GM19351 (cell line): ENCODE measurements at regions not wholly inside any gene's neighbourhood (a gene's known extent, or its start where the extent isn't known, plus 50 kb on each side); places are given as distances from the start of the nearest gene placed in this dataset.
A peak's percentile ranks its signal among the peaks of the same experiment; 100 is the strongest.
"Not testable (repeated sequence)": the region's sequence is repeated elsewhere in the genome, so short reads cannot be mapped to it uniquely, and the experiment has no call there.

Experiments
- ATAC-seq: cut with Tn5 transposase; IDR thresholded peaks from one replicate; pipeline ENCODE4 v1.9.1; 2021; ENCODE audit warnings: mild to moderate bottlenecking, moderate library complexity; ENCODE audit not compliant: unreplicated experiment

DNA sequence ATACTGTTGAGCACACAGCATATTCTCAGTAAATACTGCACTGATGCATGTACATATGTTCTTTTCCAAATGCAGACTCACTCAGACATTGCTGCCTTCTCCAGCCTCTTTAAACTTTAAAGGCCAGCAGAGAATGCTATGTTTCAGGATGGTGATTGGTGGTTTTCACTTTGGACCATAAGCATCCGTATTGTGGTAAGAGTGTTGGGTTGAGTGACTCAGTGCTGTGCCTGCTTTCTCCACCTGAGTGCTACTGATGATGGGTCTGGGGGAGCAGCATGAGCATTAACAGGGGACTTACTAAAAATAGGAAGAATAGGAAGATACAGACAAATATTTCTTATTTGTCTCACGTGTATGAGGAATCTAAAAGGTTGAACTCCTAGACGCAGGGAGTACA is 56.3 kb upstream of the ZNF92 start:
- no peak for ATAC-seq

DNA sequence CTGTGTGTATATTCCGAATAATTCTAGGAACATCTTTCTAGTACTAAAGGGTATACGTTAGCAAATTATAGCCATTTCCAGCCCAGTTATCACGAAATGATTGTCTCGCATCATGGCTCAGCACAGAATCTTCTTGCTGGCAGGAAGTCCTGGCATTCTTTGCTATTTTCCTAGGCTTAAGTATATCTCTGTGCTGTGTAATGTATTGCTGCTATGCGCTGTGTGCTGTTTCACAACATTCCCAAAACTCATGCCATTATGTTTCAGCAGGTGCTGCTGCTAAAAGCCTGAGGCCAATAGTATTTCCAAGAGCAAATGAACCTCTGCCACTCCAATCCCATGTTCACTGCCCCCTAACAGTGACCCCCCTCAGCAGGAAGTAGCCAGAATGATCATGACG is 62.9 kb upstream of the ZNF92 start:
- ATAC-seq, result no peak

DNA sequence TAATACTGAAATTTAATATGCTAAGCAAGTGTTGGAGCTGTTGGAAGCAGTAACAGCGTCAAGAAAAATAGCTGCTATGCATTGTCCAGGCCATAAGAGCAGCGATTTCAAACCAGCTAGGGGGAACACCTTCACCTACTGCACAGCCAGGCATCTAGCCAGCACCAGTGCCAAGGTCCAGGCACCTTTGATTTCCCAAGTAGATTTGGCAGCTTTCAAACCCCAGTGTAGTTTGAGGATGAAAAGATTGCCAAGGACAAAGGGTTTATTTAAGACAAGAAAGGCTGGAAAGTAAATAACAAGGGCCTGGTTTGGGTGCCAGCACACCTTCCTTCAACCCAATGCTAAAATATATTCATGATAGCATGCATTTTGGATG is 65.4 kb upstream of the ZNF92 start:
- no peak for ATAC-seq

DNA sequence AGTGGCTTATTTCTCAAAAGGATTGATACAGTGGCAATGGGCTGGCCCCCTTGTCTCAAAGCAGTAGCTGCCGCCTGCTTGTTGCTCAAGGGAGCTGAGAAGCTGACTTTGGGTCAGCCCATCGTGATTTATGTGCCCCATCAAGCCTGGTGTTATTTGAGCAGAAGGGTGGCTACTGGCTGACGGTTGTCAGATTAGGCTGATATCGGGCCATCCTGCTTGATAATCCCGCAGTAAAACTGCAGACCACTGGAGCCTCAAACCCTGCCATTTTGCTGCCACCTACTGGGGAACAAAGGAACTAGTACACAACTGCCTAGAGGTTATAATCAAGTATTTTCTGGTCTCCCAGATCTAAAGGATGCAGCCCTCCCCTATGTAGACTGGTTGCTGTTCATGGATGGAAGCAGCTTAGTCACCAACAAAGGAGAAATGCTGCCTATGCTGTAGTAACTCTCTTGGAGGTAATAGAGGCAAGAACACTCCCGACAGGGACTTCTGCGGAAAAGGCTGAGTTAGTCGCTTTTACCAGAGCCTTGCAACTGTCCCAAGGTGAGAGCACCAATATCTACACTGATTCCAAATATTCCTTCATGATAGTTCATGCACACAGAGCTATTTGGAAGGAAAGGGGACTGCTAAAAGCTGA is 65.9 kb upstream of the ZNF92 start:
- peak; percentile 84 for ATAC-seq

DNA sequence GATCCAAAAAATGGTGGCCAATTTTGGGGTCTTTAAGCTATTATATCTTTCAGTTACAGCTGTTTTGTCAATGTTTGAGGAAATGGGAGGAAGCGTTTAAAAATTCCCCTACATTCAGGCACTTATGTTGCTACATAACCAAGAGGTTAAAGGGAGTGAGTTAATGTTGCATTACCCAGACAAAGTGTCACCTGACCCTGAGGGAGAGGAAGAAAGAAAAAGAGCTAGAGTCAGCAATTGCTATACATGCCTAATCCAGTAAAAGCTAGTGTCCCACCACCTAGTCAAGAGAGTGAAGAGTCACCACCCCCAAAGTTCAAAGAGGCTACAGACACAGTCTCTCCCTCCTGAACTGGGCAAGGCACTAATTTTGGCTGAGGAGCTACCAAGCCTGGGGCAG is 69.5 kb upstream of the ZNF92 start:
- no peak for ATAC-seq

DNA sequence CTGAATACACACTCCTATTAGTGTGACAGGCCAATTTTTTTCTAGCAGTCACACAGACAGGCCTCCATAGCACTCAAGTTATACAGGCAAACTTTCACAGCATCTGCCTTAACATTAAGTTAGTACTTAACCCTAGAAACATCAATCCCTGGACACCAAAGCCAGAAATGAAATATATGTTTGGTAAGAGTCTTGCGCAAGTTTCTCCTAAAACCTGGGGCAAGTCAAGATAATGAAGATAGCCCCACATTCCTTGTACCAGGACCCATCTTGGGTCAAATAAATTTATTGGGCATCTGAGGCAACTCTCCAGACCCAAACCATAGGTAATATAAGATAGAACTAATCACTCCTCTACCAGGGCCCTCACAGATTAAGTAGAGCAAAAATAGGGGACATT is 70.8 kb upstream of the ZNF92 start:
- no peak for ATAC-seq

DNA sequence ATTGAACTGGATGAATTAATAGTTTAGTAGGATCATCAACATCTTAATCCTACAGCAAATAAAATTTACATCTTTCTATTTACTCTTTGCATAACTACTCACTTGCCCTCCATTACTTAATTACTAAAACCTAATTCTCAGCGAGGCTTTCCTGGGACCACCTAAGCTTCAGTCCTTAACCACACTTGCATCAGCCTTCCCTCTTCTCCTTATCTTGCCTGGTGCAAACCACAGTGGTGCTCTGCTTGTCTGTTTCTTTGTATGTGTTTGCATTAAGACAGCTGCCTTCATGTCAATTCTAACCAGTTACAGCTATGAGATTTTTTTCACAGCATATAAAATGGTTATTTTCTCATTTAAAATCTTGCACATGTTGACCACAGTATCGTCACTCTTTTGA is 72.6 kb upstream of the ZNF92 start:
- ATAC-seq, result no peak

DNA sequence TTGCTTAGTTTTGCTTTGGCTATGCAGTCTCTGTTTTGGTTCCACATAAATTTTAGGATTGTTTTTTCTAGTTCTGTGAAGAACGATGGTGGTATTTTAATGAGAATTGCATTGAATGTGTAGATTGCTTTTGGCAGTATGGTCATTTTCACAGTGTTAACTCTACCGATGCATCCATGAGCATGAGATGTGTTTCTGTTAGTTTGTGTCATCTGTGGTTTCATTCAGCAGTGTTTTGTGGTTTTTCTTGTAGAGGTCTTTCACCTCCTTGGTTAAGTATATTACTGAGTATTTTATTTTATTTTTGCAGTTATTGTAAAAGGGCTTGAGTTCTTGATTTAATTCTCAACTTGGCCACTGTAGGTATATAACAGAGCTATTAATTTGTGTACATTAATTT is 78.2 kb upstream of the ZNF92 start:
- ATAC-seq, result no peak

DNA sequence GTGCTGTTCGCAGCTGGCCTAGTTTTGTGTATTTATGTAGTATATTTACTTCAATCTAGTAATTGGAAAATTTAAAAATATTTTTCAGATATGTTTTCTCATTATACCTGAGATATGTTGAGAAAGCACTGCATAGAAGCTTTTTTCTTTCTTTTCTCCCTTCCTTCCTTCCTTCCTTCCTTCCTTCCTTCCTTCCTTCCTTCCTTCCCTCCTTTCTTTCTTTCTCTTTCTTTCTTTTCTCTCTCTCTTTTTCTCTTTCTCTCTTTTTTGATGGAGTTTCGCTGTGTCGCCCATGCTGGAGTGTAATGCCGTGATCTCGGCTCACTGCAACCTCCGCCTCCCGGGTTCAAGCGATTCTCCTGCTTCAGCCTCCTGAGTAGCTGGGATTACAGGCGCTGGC is 83.3 kb upstream of the ZNF92 start:
- not testable (repeated sequence) for ATAC-seq

DNA sequence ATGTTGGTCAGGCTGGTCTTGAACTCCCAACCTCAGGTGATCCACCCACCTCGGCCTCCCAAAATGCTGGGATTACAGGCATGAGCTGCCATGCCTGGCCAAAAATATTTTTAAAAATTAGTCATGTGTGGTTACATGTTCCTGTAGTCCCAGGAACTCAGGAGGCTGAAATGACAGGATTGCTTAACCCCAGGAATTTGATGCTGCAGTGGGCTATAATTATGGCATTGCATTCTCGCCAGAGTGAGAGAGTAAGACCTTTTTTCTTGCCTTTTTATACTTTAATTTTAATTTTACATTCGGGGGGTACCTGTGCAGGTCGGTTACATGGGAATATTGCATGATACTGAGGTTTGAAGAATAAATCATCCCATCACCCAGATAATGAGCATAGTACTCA is 86.6 kb upstream of the ZNF92 start:
- no peak for ATAC-seq

DNA sequence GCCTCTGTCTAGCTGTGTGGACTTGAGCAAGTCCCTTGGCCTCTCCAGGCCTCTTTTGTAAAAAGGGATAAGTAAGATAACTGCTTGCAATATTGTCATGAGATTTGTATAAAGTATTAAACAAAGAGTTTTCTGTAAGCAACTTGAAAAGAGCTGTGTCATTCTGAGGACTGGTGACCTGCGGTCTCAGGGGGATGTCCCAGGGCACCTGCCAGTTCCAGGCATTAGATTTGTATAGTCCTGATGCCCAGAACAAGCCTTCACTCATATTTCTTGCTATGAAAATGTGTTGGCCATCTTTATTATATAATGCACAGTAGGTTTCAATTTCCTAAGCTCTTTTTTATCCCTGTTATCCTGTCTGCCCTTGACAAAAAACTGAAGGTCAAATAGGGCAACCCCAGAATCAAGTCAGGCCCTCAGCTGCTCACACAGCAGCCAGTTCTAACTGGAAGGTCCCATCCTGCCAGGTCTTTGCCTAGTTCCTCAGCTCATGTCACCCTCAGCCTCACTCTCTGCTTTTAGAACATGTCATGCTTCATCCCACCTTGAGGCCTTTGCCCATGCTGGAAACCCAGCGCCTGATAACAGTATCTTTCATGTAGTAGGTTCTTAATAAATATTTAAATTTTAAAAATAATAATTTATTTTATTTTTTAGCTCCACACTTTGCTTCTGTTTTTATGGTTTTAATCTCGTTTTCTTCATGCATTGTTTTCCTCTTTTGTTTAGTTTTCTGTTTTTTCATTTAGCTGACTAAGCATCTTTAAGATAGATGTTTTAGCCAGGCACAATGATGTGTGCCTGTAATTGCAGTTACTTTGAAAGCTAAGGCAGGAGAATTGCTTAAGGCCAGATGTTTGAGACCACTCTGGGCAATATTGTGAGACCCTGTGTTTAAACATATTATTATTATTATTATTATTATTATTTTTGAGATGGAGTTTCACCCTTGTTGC is 87.5 kb upstream of the ZNF92 start:
- peak; percentile 67 for ATAC-seq

DNA sequence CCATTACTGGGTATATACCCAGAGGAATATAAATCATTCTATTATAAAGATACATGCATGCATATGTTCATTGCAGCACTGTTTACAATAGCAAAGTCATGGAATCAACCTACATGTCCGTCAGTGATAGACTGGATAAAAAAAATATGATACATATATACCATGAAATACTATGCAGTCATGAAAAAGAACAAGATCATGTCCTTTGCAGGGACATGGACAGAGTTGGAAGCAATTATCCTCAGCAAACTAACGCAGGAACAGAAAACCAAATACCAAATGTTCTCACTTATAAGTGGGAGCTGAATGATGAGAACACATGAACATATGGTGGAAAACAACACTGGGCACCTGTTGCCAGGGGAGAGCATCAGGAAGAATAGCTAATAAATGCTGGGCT is 88.4 kb upstream of the ZNF92 start:
- ATAC-seq, result not testable (repeated sequence)

DNA sequence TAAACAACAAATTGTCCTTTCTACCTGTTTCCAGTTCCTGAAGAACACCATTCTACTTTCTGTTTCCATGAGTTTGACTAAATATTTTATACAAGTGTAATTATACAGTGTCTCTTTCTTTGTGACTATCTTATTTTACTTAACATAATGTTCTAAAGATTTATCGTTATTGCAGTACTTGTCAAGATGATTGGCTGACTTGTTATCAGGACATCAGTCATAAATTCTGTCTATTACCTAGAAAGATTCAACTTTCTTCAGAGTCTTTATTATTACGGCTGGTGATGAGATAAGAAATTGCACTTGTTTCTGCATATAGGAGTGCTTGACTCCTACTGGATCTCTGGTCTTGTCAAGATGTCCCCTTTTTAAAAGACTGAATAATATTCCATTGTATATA is 93.9 kb upstream of the ZNF92 start:
- no peak for ATAC-seq

DNA sequence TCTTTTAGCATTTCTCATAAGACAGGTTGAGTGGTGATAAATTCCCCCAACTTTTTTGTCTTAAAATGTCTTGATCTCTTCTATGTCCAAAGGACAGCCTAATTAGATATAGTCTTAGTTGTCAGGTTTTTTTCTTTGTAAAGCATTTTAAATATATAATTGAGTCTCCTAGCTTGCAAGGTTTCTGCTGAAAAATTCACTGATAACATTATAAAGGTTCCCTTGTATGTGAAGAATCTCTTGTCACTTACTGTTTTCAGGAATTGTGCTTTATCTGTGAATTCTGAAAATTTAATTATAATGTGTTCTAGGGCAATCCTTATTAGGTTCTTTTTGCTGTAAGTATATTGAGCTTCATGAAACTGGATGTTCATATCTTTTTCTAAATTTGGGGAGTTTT is 96.8 kb upstream of the ZNF92 start:
- ATAC-seq, result no peak

DNA sequence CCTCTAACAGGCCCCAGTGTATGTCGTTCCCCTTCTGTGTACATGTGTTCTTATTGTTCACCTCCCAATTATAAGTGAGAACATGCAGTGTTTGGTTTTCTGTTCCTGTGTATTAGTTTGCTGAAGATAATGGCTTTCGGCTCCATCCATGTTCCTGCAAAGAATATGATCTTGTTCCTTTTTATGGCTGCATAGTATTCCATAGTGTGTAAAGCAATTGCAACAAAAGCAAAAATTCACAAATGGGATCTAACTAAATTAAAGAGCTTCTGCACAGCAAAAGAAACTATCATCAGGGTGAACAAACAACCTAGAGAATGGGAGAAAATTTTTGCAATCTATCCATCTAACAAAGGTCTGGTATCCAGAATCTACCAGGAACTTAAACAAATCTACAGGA is 102.2 kb upstream of the ZNF92 start:
- ATAC-seq, result not testable (repeated sequence)

DNA sequence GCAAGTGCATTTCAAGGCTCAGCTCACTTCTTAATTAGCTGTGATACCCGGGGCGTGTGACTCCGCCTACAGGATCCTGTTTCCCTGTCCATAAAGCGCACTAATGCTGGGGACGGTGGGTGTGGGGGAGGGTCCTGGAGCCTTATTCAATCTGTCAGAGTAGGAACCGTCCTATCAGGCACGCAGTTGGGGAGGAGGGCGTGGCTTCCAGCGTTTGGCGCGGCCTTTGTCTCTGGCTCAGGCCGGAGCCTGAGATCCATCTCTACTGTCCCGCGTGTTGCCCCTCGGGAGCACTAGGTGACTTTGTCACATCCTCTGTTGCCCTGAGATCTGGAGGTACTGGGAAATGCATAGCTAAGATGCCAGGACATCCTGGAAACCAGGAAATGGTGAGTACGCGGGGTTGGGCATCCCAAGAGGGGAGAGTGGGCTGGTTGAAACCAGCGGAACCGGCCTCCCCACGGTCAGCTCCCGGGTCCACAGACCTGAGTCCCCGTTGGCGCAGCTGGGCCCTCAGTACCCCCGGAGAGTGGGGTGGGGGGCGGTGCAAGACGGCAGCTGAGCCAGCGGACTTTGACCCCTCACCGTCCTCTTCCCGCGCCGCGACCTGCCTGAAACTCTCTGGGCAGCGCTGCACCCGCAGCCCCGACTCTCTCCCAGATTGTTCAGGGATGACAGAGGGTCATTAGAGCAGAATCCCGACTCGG is 104.4 kb upstream of the ZNF92 start:
- ATAC-seq, result peak; percentile 98

DNA sequence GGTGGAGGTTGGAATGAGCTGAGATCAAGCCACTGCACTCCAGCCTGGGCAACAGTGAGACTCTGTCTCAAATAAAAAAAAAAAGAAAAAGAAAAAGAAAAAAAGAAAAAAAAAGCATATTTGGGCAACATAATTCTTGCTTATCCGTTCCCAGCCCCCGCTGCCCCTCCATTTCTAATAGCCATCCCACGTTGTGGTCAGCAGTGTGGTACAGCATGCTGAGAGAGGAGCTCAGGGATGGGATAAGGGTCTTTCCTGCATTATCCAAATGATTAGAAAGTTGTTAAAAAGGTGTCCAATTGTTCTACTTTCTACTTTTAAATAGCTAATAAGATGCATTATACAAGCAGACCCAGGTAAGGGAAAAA is 104.9 kb upstream of the ZNF92 start:
- ATAC-seq, result peak; percentile 0

DNA sequence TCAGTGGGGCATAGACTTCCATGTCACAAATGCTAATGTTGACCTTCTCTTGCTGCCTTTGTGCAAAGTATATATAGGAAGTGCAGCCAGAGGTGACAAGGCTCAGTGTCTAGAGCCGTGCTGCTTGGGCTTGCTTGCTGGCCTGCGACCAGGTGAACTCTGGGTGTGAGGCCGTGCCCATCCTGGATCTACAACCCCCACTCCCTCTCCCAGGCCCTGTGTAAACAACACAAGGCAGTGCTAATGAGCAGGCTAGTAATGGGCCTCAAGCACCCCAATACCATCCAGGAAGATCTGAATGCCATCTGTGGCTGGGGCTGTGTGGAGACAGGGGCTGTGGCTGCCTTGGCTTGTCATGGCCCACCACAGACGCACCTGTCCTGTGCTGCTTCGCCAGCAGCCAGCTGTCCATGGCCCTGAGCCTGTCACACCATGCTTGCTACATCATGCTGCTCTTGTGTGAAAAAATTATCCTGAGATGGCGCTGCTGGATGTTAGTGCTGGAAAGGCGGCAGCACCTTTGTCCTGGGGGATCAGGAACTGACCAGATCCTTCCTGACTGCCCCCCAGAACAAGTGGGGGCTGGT is 107.6 kb upstream of the ZNF92 start:
- no peak for ATAC-seq

DNA sequence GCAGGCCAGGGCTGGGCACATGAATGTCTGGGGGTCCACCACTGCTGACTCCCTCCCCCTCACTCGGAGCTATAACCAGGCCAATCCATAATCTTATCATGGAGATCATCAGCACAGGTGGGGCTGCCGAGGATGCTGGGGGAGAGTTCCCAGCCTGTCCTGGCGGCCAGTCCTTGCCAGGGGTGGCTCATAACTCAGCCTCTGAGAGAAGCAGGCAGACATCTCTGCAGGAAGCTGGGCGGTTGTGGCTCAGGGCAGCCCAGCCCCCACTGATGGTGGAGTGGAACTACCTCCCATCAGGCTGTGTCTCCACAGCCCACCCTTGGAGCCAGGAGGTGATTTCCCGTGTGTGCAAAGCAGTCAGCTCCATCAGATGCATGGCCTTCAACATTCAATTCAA is 109.4 kb upstream of the ZNF92 start:
- no peak for ATAC-seq

DNA sequence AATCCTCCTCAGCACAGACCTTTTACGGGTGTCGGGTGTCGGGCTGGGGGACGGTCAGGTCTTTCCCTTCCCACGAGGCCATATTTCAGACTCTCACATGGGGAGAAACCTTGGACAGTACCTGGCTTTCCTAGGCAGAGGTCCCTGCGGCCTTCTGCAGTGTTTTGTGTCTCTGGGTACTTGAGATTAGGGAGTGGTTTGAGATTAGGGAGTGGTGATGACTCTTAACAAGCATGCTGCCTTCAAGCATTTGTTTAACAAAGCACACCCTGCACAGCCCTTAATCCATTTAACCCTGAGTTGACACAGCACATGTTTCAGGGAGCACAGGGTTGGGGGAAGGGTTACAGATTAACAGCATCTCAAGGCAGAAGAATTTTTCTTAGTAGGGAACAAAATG is 113.0 kb upstream of the ZNF92 start:
- ATAC-seq, result not testable (repeated sequence)

DNA sequence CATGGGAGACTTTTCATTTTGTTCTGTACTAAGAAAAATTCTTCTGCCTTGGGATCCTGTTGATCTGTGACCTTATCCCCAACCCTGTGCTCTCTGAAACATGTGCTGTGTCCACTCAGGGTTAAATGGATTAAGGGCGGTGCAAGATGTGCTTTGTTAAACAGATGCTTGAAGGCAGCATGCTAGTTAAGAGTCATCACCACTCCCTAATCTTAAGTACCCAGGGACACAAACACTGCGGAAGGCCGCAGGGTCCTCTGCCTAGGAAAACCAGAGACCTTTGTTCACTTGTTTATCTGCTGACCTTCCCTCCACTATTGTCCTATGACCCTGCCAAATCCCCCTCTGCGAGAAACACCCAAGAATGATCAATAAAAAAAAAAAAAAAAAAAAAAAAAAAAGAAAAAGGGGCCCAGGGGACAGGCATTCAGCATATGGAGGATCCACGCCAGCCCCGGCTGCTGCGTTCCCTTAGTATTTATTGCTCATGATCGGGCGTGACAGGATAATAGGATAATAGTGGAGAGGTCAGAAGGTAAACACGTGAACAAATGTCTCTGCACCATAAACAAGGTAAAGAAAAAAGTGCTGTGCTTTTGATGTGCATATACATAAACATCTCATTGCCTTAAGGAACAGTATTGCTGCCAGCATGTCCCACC is 113.7 kb upstream of the ZNF92 start:
- ATAC-seq, result not testable (repeated sequence)
